Dendritic cell treated with granulocyte-macrophage colony-stimulating factor and Interleukin-4, amounts not matched to agents 40 ng/mL and 50 ng/mL, for 4 days (primary cell): ENCODE measurements at regions not wholly inside any gene's neighbourhood (a gene's known extent, or its start where the extent isn't known, plus 50 kb on each side); places are given as distances from the start of the nearest gene placed in this dataset.

ENCODE experiments used
- H3K27ac Mint-ChIP-seq: one replicate; pipeline ENCODE4 v1.8.0; 2022; ENCODE audit warnings: mild to moderate bottlenecking, mixed read lengths
- H3K27me3 Mint-ChIP-seq: one replicate; pipeline ENCODE4 v1.8.0; 2022; ENCODE audit warnings: mild to moderate bottlenecking, mixed read lengths
- H3K36me3 Mint-ChIP-seq: one replicate; pipeline ENCODE4 v1.8.0; 2022; ENCODE audit warnings: low read depth, mixed read lengths
- H3K4me1 Mint-ChIP-seq: one replicate; pipeline ENCODE4 v1.8.0; 2022; ENCODE audit warnings: low read depth, mixed read lengths
- H3K4me3 Mint-ChIP-seq: one replicate; pipeline ENCODE4 v1.8.0; 2022; ENCODE audit warnings: mild to moderate bottlenecking, moderate library complexity, mixed read lengths
- H3K9me3 Mint-ChIP-seq: one replicate; pipeline ENCODE4 v1.8.0; 2022; ENCODE audit warnings: mixed read lengths
- intact Hi-C: fragments of 100-400 bp; cut with micrococcal nuclease; formaldehyde crosslinking; loops from one replicate; pipeline ENCODE4 v1.15.0; 2022

- H3K9me3 Mint-ChIP-seq: no peaks in the 10 kb centered on the region
- H3K4me1 Mint-ChIP-seq: no peaks in the 10 kb centered on the region
- intact Hi-C loops: no loop called here
- no peaks in the 10 kb centered on the region for H3K27me3 Mint-ChIP-seq
- H3K27ac Mint-ChIP-seq: no peak overlapping the region
- no peak overlapping the region for H3K4me3 Mint-ChIP-seq
- no peaks in the 10 kb centered on the region for H3K36me3 Mint-ChIP-seq
Observed at GRCh38 chr12:92332552-92332951, 186.9 kb upstream of the BTG1 start.

GRCh38 chr12:92331383-92331782, 185.7 kb upstream of the BTG1 start:
- Mint-ChIP-seq H3K27ac (no peak overlapping the region), H3K4me3 (no peak overlapping the region), H3K36me3 (no peaks in the 10 kb centered on the region), H3K4me1 (peaks cover 5% of the 10 kb centered on the region), H3K9me3 (no peaks in the 10 kb centered on the region), H3K27me3 (no peaks in the 10 kb centered on the region)
- intact Hi-C loops: no loop called here

- Mint-ChIP-seq H3K9me3 (no peaks in the 10 kb centered on the region), H3K27me3 (no peaks in the 10 kb centered on the region), H3K36me3 (no peaks in the 10 kb centered on the region), H3K27ac (no peak overlapping the region), H3K4me3 (no peak overlapping the region), H3K4me1 (peaks cover 5% of the 10 kb centered on the region)
- intact Hi-C loops: no loop called here
Observed at GRCh38 chr12:92330654-92331053, 185.0 kb upstream of the BTG1 start.

GRCh38 chr12:92326877-92327276, 181.2 kb upstream of the BTG1 start:
- Mint-ChIP-seq H3K36me3 (no peaks in the 10 kb centered on the region), H3K4me1 (peaks cover 11% of the 10 kb centered on the region), H3K4me3 (no peak overlapping the region), H3K9me3 (no peaks in the 10 kb centered on the region), H3K27ac (no peak overlapping the region), H3K27me3 (no peaks in the 10 kb centered on the region)
- intact Hi-C loops: no loop called here

GRCh38 chr12:92324849-92325500, 179.3 kb upstream of the BTG1 start:
- Mint-ChIP-seq H3K4me3 (no peak overlapping the region), H3K9me3 (no peaks in the 10 kb centered on the region), H3K36me3 (no peaks in the 10 kb centered on the region), H3K4me1 (peaks cover 11% of the 10 kb centered on the region), H3K27me3 (no peaks in the 10 kb centered on the region), H3K27ac (no peak overlapping the region)
- intact Hi-C loops: no loop called here

- peaks cover 11% of the 10 kb centered on the region for H3K4me1 Mint-ChIP-seq
- no peak overlapping the region for H3K27ac Mint-ChIP-seq
- no peak overlapping the region for H3K4me3 Mint-ChIP-seq
- no peaks in the 10 kb centered on the region for H3K27me3 Mint-ChIP-seq
- H3K9me3 Mint-ChIP-seq: no peaks in the 10 kb centered on the region
- intact Hi-C loops: no loop called here
- no peaks in the 10 kb centered on the region for H3K36me3 Mint-ChIP-seq
Observed at GRCh38 chr12:92312463-92312964, 166.9 kb upstream of the BTG1 start.

GRCh38 chr12:92304371-92305055, 158.9 kb upstream of the BTG1 start:
- H3K36me3 Mint-ChIP-seq: no peaks in the 10 kb centered on the region
- no peaks in the 10 kb centered on the region for H3K27me3 Mint-ChIP-seq
- peaks cover 9% of the 10 kb centered on the region for H3K9me3 Mint-ChIP-seq
- intact Hi-C loops: no loop called here
- no peak overlapping the region for H3K27ac Mint-ChIP-seq
- peaks cover 14% of the 10 kb centered on the region for H3K4me1 Mint-ChIP-seq
- H3K4me3 Mint-ChIP-seq: no peak overlapping the region

GRCh38 chr12:92302041-92302829, 156.6 kb upstream of the BTG1 start:
- no peak overlapping the region for H3K4me3 Mint-ChIP-seq
- H3K27ac Mint-ChIP-seq: no peak overlapping the region
- H3K4me1 Mint-ChIP-seq: peaks cover 5% of the 10 kb centered on the region
- peaks cover 9% of the 10 kb centered on the region for H3K9me3 Mint-ChIP-seq
- H3K27me3 Mint-ChIP-seq: no peaks in the 10 kb centered on the region
- intact Hi-C loops: no loop called here
- no peaks in the 10 kb centered on the region for H3K36me3 Mint-ChIP-seq

GRCh38 chr12:92301356-92301755, 155.7 kb upstream of the BTG1 start:
- Mint-ChIP-seq H3K36me3 (no peaks in the 10 kb centered on the region), H3K27me3 (no peaks in the 10 kb centered on the region), H3K27ac (no peak overlapping the region), H3K9me3 (no peaks in the 10 kb centered on the region), H3K4me1 (peaks cover 6% of the 10 kb centered on the region), H3K4me3 (no peak overlapping the region)
- intact Hi-C loops: no loop called here

GRCh38 chr12:92300777-92301176, 155.1 kb upstream of the BTG1 start:
- no peak overlapping the region for H3K27ac Mint-ChIP-seq
- H3K27me3 Mint-ChIP-seq: peaks cover 2% of the 10 kb centered on the region
- intact Hi-C loops: no loop called here
- H3K4me3 Mint-ChIP-seq: no peak overlapping the region
- peaks cover 12% of the 10 kb centered on the region for H3K4me1 Mint-ChIP-seq
- H3K36me3 Mint-ChIP-seq: no peaks in the 10 kb centered on the region
- H3K9me3 Mint-ChIP-seq: no peaks in the 10 kb centered on the region

GRCh38 chr12:92299744-92300143, 154.1 kb upstream of the BTG1 start:
- Mint-ChIP-seq H3K36me3 (no peaks in the 10 kb centered on the region), H3K4me3 (no peak overlapping the region), H3K9me3 (no peaks in the 10 kb centered on the region), H3K27ac (no peak overlapping the region), H3K4me1 (peaks cover 16% of the 10 kb centered on the region), H3K27me3 (peaks cover 2% of the 10 kb centered on the region)
- intact Hi-C loops: loop anchor here (10.0 kb wide), 1 partner anchor 155 kb away; the partner anchor contains the start of gene BTG1

- Mint-ChIP-seq H3K4me3 (no peak overlapping the region), H3K9me3 (no peaks in the 10 kb centered on the region), H3K36me3 (no peaks in the 10 kb centered on the region), H3K27ac (no peak overlapping the region), H3K27me3 (peaks cover 2% of the 10 kb centered on the region), H3K4me1 (peaks cover 12% of the 10 kb centered on the region)
- intact Hi-C loops: loop anchor here (10.0 kb wide), 1 partner anchor 155 kb away; the partner anchor contains the start of gene BTG1
Observed at GRCh38 chr12:92299344-92299743, 153.7 kb upstream of the BTG1 start.

- Mint-ChIP-seq H3K4me1 (peaks cover 10% of the 10 kb centered on the region), H3K27ac (no peak overlapping the region), H3K9me3 (no peaks in the 10 kb centered on the region), H3K4me3 (no peak overlapping the region), H3K36me3 (no peaks in the 10 kb centered on the region), H3K27me3 (peaks cover 2% of the 10 kb centered on the region)
- intact Hi-C loops: loop anchor here (10.0 kb wide), 1 partner anchor 153 kb away; the partner anchor contains the start of gene BTG1
Observed at GRCh38 chr12:92297932-92298696, 152.5 kb upstream of the BTG1 start.
